Muscle layer of colon (tissue), 2 donors: ENCODE measurements at regions not wholly inside any gene's neighbourhood (a gene's known extent, or its start where the extent isn't known, plus 50 kb on each side); places are given as distances from the start of the nearest gene placed in this dataset.
"Not testable (repeated sequence)": the region's sequence is repeated elsewhere in the genome, so short reads cannot be mapped to it uniquely, and the experiment has no call there.

Experiments
- H3K27ac ChIP-seq: one replicate; pipeline ENCODE4 v1.7.0; 2013; ENCODE audit warnings: low read depth, mild to moderate bottlenecking, low read length, moderate library complexity
- H3K27me3 ChIP-seq, 2 donors: one replicate each; pipeline ENCODE4 v1.7.0; 2013; ENCODE audit warnings: low read length in 2 of 2, mild to moderate bottlenecking in 2 of 2; ENCODE audit not compliant: insufficient read depth in 2 of 2, control insufficient read depth in 1 of 2
- H3K36me3 ChIP-seq: one replicate; pipeline ENCODE4 v1.7.0; 2013; ENCODE audit warnings: mild to moderate bottlenecking, low read length; ENCODE audit not compliant: insufficient read depth
- H3K4me1 ChIP-seq: one replicate; pipeline ENCODE4 v1.7.0; 2013; ENCODE audit warnings: mild to moderate bottlenecking, low read length; ENCODE audit not compliant: insufficient read depth
- H3K4me3 ChIP-seq, 2 donors: one replicate each; pipeline ENCODE4 v1.7.0; 2013; ENCODE audit warnings: low read length in 2 of 2, low read depth in 1 of 2, mild to moderate bottlenecking in 1 of 2, moderate library complexity in 1 of 2
- H3K9ac ChIP-seq: one replicate; pipeline ENCODE4 v1.7.0; 2013; ENCODE audit warnings: low read length
- H3K9me3 ChIP-seq: one replicate; pipeline ENCODE4 v1.7.0; 2013; ENCODE audit warnings: mild to moderate bottlenecking, low read length
- donor health status: abdominal sarcoma.
- donor health status: Adenocarcinoma of cecum.

DNA sequence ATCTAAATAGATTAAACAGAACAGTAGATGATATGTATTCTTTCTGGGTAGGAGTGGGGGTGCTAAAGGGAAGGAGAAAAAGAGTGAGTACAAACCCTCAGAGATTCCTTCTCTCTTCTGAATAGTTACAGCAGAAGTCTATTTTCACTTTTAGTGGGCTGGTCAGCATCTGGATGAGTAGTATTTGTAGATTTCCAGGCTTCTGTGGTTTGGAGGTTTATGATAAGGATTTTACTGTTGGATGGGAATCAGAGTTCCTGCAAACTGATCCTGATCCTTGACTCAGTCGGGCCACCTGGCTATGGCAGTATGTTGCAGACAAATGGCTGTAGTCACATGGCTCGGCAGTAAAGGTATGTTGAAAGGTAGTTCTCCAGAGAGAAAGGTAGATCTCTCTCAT, 84.3 kb upstream of the IFNGR1 start:
- Histone ChIP-seq H3K27ac (no peak overlapping the region), H3K4me1 (no peaks in the 10 kb centered on the region), H3K36me3 (no peaks in the 10 kb centered on the region), H3K9me3 (no peaks in the 10 kb centered on the region), H3K4me3 (no peak overlapping the region), H3K27me3 (no peaks in the 10 kb centered on the region), H3K9ac (no peak overlapping the region)

DNA sequence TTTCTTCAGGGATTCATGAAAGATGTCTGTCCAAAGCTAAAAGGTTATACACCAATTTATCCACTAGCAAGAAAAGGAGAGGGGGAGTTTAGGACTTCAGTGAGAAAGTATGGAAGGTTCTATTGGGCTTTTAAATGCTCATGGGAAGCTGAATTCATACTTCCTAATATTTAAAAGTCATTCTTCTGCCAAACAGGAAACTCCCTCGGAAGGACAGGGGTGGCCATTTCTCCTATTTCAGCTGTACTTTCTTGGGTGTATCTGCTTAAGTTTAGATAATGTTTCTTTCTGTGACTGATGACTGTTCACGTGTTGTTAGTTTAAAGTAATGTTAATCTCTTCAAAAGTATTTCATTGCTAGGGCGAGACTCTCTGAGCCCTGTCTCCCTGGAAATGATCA, 80.5 kb upstream of the IFNGR1 start:
- Histone ChIP-seq H3K9me3 (no peaks in the 10 kb centered on the region), H3K4me3 (no peak overlapping the region), H3K27me3 (no peaks in the 10 kb centered on the region), H3K36me3 (no peaks in the 10 kb centered on the region), H3K27ac (no peak overlapping the region), H3K9ac (no peak overlapping the region), H3K4me1 (no peaks in the 10 kb centered on the region)

DNA sequence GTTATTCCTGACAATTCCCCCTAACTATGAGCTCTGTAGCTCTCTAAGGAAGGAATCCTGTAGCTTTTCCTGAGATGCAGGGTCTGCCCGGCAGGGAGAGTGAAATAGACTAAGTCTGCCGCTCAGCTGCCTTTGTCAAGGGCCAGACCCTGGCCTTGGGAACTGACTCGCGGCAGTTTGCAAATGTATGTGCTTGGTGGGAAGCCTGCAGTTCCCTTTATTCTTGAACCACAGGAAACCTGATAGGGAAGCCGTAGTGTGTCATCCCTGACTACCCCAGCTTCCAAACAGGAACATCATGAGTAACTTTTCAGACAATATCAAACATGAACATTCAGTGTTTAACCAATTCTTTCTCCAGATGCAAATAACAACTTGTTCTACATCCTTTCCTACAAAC, 78.7 kb upstream of the IFNGR1 start:
- Histone ChIP-seq H3K27me3 (no peaks in the 10 kb centered on the region), H3K9ac (no peak overlapping the region), H3K9me3 (no peaks in the 10 kb centered on the region), H3K4me3 (no peak overlapping the region), H3K4me1 (no peaks in the 10 kb centered on the region), H3K27ac (no peak overlapping the region), H3K36me3 (no peaks in the 10 kb centered on the region)

DNA sequence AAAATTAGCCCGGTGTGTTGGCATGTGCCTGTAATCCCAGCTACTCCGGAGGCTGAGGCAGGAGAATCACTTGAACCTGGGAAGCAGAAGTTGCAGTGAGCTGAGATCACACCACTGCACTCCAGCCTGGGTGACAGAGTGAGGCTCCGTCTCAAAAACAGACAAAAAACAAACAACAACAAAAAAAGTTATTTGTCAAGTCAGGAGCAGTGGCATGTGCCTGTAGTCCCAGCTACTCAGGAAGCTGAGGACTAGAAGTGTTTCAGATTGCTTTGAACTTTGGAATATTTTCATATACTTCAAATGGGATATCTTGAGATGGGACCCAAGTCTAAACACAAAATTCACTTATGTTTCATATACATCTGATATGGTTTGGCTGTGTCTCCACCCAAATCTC, 73.1 kb upstream of the IFNGR1 start:
- not testable (repeated sequence) for H3K4me1 ChIP-seq, H3K27ac ChIP-seq, H3K27me3 ChIP-seq, H3K36me3 ChIP-seq, H3K9me3 ChIP-seq, H3K4me3 ChIP-seq, H3K9ac ChIP-seq

DNA sequence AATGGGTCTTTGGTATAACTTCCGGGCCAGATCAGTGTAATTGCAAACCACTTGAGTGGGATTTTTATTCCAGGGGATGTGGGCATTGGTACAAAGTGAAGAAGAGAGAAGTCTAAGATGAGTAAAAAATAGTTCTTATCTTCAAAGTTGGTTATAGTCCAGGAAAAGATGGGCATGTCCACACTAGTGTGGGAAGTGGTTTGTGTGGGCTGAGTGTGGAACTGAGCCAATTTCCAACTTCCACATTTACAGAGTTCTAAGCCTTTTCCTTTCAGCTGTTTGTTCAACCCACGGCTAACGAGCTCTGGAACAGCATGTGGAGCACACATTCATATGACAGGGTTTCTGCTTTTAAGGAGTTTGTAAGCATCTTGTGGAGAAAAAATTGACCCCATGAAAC, 72.3 kb upstream of the IFNGR1 start:
- Histone ChIP-seq H3K27me3 (no peaks in the 10 kb centered on the region), H3K9me3 (no peaks in the 10 kb centered on the region), H3K9ac (no peak overlapping the region), H3K4me1 (no peaks in the 10 kb centered on the region), H3K36me3 (no peaks in the 10 kb centered on the region), H3K27ac (no peak overlapping the region), H3K4me3 (no peak overlapping the region)

DNA sequence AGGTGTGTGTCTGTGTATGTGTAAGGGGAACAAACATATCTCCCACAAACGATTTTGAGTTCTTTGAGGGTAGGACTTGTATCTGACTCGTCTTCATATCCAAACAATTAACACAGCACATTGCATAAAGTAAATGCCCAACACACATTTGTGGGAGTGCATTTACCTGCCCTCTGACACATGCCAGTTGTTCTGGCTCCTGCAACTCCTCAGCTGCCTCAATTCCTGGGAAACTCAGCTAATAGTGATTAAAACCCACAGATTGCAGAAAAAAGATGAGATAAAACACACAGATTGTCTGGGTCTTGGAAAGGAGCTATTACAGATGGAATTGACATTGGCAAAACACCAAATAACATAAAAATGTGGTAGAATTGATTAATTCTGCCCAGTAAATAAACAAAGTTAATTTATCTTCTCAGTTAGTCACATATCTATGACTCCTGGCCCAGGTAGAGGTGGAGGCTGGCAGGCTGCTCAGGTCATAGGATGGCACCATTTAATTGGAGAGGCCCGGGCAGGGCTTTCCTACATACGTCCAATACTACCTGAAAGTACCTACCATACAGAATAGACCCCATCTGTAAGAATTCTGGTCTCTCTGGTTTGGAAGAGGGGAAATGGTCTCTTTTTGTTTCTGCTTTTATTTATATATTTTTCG, 71.5 kb upstream of the IFNGR1 start:
- Histone ChIP-seq H3K27me3 (no peaks in the 10 kb centered on the region), H3K9me3 (no peaks in the 10 kb centered on the region), H3K27ac (no peak overlapping the region), H3K4me3 (no peak overlapping the region), H3K4me1 (no peaks in the 10 kb centered on the region), H3K36me3 (no peaks in the 10 kb centered on the region), H3K9ac (no peak overlapping the region)

DNA sequence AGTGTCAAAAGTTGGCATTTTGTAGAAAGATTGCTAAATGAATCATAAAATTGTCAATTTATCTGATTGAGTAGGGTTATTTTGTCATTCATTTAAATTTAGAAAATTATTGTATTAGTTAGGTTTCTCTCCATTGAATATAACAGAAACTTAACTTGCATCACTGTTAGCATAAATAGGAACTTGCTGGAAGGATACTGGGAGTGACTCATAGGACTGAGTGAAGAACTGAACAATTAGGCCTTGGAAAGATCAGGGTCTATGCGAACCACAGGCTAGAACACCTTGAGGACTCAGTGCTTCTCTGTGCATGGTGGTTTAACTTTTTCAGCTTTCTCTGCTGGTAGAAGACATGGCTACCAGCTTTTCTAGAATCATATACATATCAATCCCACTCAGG, 67.7 kb upstream of the IFNGR1 start:
- Histone ChIP-seq H3K9ac (no peak overlapping the region), H3K4me1 (no peaks in the 10 kb centered on the region)

DNA sequence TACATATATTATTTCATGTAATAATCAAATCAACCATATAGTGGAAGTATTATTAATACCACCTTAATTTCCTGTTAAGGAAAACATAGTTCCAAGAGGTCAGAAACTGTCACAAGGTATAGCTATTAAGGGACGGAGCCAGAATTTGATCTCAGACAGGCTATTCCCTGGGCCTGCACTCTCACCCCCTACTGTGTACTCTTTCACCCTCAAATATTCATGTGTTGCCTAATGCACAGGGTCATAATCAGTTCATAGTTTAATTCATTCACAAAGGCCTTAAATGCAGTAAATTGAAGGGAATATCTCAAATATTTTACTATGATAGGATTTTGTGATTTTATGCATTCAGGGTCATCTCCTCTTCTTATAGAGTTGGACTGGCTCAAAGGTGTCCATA, 67.2 kb upstream of the IFNGR1 start:
- no peak overlapping the region for H3K27ac ChIP-seq
- H3K4me1 ChIP-seq = no peaks in the 10 kb centered on the region
- H3K36me3 ChIP-seq = no peaks in the 10 kb centered on the region
- no peaks in the 10 kb centered on the region for H3K27me3 ChIP-seq
- H3K9ac ChIP-seq = no peak overlapping the region
- H3K9me3 ChIP-seq = no peaks in the 10 kb centered on the region
- no peak overlapping the region for H3K4me3 ChIP-seq

More for the DNA sequence above, 67.7 kb upstream of the IFNGR1 start:
- Histone ChIP-seq H3K27ac (no peak overlapping the region), H3K36me3 (no peaks in the 10 kb centered on the region), H3K9me3 (no peaks in the 10 kb centered on the region), H3K27me3 (no peaks in the 10 kb centered on the region), H3K4me3 (no peak overlapping the region)

DNA sequence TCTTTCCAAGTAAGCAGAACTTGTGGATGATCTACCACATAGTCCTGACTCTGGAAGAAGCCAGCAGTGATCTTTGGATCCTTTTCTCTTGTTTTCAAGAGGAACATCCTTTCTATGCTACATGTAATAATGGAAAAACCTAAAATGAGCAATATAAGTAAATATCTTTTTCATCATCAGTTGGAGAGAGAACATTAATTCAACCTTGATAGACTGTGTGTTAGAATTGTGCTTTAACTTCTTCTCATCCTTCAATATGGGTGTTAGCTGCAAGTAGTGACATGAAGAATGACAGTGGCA, 65.6 kb upstream of the IFNGR1 start:
- H3K4me3 ChIP-seq = no peak overlapping the region
- H3K4me1 ChIP-seq = no peaks in the 10 kb centered on the region
- no peaks in the 10 kb centered on the region for H3K27me3 ChIP-seq
- H3K9me3 ChIP-seq = no peaks in the 10 kb centered on the region
- H3K27ac ChIP-seq = no peak overlapping the region
- H3K9ac ChIP-seq = no peak overlapping the region
- H3K36me3 ChIP-seq = no peaks in the 10 kb centered on the region

DNA sequence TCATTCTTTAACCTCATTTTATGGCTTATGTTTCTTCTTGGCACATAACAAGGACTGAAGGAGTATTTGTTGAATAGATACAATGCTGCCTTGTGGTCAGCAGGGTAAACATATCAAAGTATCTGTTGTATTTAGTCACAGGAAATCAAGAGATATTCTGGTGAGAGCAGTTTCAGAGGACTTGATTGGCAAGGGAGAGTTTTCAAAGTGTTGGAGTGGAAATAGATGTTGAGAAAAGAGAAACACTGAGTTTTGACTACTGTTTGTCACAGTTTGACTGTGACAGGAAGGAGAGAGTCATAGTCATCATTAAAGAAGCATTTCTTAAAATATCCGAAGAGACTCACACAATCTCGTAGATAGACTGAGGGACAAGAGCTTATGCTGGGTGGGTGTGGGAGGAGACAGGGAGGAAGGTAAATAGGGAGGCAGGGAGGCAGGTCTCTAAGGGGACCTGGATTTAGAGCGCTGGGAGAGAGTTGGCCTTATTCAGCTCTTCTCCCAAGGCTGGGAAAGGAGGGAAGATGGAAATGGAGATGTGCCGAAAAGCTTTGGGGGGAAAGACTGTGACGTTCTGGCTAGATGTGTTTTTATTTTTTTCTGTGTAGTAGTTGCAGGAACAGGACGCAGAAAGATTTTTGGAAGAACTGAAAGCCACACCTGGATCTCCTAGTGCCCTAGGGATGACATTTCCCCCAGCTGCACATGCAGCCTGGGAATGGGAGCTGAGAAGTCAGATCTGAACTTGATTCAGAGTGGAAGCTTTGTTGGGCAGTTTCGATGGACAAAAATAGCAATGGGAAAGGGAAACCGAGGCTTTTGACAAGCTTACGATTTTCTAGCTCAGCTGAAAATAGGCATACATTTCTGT, 65.0 kb upstream of the IFNGR1 start:
- H3K4me3 ChIP-seq = no peak overlapping the region
- H3K36me3 ChIP-seq = no peaks in the 10 kb centered on the region
- H3K27me3 ChIP-seq = no peaks in the 10 kb centered on the region

DNA sequence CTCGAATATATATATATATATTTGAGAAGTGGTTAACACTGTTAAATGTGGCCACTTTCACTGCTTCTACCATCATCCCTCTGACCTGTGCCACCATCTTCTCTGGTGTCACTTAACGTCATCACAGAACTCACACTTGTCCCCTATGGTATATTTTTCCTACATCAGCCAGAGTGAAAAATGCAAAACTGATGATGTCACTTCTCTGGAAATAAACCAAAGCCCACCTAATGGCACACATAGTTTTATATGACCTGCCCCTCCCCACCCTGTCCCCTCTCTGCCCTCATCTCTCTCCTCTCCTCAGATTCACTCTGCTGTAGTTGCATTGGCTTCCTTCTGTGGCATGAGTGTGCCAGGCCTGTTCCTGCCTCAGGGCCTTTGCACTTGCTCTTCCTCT, 63.9 kb upstream of the IFNGR1 start:
- Histone ChIP-seq H3K27ac (no peak overlapping the region), H3K4me3 (no peak overlapping the region), H3K9me3 (no peaks in the 10 kb centered on the region), H3K4me1 (no peaks in the 10 kb centered on the region), H3K36me3 (no peaks in the 10 kb centered on the region), H3K27me3 (no peaks in the 10 kb centered on the region), H3K9ac (no peak overlapping the region)

More for the DNA sequence above, 65.0 kb upstream of the IFNGR1 start:
- H3K27ac ChIP-seq = no peak overlapping the region
- no peak overlapping the region for H3K9ac ChIP-seq
- H3K4me1 ChIP-seq = no peaks in the 10 kb centered on the region
- no peaks in the 10 kb centered on the region for H3K9me3 ChIP-seq

DNA sequence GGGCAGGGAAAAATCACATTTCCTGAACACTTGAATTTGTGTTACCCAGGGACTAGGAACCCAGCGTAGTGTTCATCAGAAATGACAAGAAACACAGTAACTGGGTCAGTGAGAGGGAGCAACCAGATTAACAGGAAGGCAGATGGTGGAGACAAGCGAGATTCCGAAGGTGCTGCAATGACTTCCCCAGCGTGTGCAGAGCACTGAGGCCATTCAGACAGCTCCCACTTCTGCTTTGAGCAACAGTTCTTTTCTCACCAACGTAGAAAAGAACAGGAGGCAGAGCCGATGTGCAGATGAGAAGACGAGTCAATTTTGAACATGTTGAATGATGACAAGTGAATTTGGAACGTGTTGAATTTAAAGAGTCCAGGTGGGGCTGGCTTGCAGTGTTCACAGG, 63.1 kb upstream of the IFNGR1 start:
- Histone ChIP-seq H3K4me3 (no peak overlapping the region), H3K4me1 (no peaks in the 10 kb centered on the region), H3K36me3 (no peaks in the 10 kb centered on the region), H3K27ac (no peak overlapping the region), H3K9ac (no peak overlapping the region), H3K27me3 (no peaks in the 10 kb centered on the region), H3K9me3 (no peaks in the 10 kb centered on the region)
